ENCODE measurements at regions not wholly inside any gene's neighbourhood (a gene's known extent, or its start where the extent isn't known, plus 50 kb on each side); places are given as distances from the start of the nearest gene placed in this dataset.

DNA sequence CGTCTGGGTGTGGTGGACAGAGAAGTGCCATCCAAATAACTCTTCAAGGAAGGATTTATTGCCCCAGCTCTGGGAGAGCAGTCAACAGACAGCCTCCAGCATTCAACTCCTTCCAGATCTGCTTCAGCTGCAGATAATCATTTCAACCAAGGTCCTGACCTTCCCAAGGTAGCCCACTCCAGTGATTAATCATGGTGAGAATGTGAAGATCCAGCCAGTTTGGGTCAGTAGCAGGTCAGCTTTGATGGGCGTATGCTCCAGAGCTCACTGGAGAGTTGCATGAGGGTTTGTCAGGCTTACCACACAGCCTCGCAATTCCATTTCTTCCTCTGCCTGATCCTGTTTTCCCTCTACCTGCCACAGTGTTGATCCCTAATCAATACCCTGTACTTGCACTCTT is 214.5 kb upstream of the ZRANB2 start:
- no peak for TF ChIP-seq ZNF121 (tag by site-specific recombination; IDR thresholded peaks at IDR 0.05)
- TF ChIP-seq ZNF561 (tag by site-specific recombination; IDR thresholded peaks at IDR 0.05; ENCODE audit: borderline replicate concordance) = no peak
- TF ChIP-seq, protein P1, sequence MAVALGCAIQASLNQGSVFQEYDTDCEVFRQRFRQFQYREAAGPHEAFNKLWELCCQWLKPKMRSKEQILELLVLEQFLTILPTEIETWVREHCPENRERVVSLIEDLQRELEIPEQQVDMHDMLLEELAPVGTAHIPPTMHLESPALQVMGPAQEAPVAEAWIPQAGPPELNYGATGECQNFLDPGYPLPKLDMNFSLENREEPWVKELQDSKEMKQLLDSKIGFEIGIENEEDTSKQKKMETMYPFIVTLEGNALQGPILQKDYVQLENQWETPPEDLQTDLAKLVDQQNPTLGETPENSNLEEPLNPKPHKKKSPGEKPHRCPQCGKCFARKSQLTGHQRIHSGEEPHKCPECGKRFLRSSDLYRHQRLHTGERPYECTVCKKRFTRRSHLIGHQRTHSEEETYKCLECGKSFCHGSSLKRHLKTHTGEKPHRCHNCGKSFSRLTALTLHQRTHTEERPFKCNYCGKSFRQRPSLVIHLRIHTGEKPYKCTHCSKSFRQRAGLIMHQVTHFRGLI (tag by site-specific recombination; IDR thresholded peaks at IDR 0.05) = no peak
- no peak for TF ChIP-seq CTCF (tag by site-specific recombination; IDR thresholded peaks at IDR 0.05)
- no peak for TF ChIP-seq ZNF324 (tag by site-specific recombination; IDR thresholded peaks at IDR 0.05)
- TF ChIP-seq SP7 (tag by site-specific recombination; IDR thresholded peaks at IDR 0.05) = no peak
- TF ChIP-seq ZNF184 (tag by site-specific recombination; IDR thresholded peaks at IDR 0.05) = no peak
- TF ChIP-seq, protein P2, sequence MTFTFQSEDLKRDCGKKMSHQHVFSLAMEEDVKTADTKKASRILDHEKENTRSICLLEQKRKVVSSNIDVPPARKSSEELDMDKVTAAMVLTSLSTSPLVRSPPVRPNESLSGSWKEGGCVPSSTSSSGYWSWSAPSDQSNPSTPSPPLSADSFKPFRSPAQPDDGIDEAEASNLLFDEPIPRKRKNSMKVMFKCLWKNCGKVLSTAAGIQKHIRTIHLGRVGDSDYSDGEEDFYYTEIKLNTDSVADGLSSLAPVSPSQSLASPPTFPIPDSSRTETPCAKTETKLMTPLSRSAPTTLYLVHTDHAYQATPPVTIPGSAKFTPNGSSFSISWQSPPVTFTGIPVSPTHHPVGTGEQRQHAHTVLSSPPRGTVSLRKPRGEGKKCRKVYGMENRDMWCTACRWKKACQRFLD (tag by site-specific recombination; IDR thresholded peaks at IDR 0.05) = no peak
- TF ChIP-seq ZNF654 (tag by site-specific recombination; IDR thresholded peaks at IDR 0.05; ENCODE audit: low read depth) = no peak
